H4 (cell line): ENCODE measurements at regions not wholly inside any gene's neighbourhood (a gene's known extent, or its start where the extent isn't known, plus 50 kb on each side); places are given as distances from the start of the nearest gene placed in this dataset.
"Not testable (repeated sequence)": the region's sequence is repeated elsewhere in the genome, so short reads cannot be mapped to it uniquely, and the experiment has no call there.

ENCODE experiments used
- DNase-seq: peaks from one replicate; pipeline ENCODE4 v3.0.0-alpha.2; 2015; ENCODE audit warnings: low spot score

DNA sequence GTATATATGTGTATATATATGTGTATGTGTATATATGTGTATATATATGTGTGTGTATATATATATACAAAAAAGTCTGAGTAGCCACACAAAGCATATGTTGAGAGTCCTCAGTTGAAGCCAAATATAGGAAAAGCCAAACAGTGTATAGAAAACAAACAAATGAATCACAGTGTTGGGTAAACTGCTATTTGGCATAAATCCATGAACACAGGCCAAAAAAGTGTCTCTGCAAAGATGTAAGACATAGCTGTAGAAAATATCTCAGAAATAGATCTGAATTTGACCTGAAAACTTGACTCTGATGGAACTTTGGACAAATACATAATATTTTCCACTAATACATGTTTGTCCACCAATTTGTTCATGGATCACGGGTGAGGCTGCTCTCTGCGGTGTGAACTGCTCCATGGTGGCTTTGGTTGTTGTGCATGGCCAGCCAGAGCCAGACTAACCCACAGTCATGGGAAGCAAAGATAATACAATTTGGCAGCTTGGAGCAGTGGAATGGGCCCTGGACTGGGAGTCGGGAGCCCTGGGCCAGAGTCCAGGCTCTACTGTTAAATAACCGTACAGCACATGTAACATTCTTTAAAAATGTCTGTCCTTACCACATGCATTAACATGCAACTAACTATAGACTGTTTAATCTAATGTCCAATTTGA is 76.9 kb upstream of the EED start:
- no peak for DNase-seq

DNA sequence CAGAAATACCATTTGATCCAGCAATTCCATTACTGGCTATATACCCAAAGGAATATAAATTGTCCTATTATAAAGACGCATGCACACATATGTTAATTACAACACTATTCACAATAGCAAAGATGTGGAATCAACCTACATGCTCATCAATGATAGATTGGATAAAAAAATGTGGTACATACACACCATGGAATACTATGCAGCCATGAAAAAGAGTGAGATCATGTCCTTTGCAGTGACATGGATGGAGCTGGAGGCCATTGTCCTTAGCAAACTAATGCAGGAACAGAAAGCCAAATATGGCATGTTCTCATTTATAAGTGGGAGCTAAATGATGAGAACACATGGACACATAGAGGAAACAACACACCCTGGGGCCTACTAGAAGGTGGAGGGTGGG is 78.3 kb upstream of the EED start:
- not testable (repeated sequence) for DNase-seq

DNA sequence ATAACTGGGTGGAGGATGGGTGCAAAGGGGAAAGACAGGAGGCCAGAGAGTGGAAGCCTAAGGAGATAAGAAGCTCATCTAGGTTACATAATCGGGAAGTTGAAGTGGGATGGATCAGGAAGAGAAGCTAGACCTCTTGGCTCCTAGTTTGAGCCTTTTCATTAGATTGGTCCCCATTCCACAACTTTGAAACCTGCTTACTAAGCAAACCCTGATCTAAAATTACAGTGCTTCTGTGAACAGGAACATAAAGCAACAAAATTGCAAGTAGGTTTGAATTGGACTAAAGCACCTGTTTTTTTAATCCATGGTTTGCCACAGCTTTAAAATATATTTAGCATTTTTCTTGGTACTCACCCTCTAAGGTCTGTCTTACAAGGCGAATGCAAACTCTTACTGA is 80.4 kb upstream of the EED start:
- DNase-seq: no peak

DNA sequence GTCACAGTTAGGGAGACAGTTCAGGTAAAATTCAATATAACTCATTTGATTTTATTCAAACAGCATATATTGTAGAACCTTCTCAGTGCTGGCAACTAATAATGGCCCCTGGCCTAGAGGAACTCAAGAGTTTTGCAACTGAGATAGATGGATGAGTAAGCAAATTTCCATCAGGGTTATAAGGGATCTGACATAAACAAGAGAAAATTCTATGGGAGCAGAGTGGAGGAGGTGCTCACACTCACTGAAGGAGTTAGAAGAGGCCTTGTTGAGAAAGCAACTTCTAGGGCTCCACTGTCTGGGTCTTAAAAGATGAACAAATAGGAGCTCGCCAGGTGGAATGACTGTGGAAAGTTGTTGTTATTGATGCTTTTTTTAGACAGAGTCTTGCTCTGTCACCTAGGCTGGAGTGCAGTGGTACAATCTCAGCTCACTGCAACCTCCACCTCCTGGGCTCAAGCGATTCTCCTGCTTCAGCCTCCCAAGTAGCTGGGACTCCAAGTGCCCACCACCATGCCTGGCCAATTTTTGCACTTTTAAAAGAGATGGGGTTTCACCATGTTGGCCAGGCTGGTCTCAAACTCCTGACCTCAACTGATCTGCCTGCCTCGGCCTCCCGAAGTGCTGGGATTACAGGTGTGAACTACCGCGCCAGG is 81.2 kb upstream of the EED start:
- peak; percentile 40 for DNase-seq

DNA sequence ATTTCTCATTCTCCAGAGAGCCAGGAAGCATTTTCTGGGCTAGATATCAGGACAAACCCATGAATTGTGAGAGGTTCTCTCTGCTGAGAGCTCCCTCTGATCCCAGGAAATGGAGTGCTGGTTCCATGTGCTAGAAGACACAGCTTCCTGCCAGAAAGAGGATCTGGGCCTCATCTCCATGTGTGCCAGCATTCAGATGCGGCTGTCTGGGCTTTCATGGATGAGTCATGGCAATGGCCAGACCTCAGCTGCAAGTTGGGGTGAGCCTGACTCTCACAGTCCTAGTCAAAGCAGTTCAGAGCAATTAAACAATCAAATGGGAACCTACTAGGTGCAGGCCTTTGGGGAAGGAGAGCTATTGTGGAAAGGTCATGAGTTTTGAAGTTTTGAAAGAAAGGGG is 82.3 kb upstream of the EED start:
- peak; percentile 66 for DNase-seq

DNA sequence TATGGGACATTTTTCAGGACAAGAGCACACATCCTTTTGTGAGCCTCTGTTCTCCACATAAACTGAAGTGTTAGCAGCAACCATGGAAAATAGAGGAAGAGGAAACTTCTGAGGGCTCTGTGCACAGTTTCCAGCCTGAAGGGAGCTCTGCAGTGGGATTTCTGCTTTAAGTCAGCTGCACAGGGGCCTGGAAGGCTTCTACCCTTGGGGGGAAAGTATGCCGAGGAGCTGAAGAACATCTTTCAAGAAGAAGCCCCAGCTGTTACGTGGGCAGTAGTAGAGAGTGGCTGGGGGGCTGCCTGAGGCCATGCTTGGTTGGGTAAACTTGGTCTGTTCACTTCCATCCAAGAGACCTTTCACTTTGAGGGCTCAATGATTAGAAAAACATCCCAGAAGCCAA is 82.7 kb upstream of the EED start:
- DNase-seq: no peak

DNA sequence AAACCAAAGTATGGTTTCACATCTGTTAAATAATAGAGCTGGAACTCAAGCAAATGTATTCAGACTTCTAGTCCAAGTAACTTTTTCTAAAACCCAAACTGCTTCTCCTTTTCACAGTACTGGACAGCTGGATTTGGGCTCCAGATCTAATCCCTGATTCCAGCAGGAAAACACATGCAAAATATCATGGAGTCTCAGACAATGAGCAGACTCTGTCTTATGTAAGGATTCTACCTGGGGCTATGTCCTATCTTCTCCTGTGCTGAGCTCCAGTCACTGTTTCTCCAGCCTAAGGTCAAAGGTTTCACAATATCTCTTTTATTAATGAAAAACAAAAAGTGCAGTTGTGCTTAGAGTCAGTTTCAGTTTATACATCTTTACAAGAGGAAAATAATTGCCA is 83.2 kb upstream of the EED start:
- no peak for DNase-seq

DNA sequence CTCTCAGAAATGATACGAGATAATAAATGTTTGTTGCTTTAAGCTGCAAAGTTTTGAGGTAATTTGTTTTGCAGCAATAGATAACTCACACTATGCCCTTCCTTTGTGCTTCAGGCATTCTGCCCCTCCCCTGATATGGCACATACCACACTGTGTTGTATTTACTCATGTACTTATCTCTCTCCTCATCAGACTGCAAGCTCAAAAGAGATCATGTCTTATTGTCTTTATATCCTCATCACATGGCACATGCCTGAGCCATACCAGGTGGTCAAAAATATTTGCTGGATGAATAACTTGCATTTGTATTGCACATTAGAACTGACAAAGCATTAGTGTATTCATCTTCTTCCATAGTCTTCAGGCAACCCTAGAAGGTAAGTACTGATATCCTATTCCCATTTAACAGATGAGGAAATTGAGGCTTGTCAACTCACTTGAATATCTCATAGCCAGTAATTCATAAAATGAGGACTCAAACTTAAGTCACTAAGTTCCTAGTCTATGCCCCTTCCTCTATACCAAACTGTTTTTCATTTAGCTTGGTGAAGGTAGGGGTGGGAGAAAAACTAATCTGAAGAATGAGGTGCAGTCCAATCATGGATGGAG is 83.9 kb upstream of the EED start:
- no peak for DNase-seq

DNA sequence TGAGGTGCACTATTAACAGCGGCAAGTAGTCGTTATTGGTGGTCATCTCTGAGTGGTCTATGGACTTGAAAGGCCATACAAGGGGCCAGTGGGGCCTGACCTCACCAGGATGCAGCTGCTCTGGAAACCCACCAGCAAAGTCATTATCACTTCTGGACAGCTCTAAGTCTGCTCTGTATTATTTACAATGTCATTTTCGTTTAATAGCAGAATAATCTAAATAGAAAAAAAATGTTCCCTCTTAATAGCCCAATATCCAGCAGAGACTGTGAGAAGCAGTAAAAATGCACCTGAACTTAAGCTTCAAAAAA is 85.0 kb upstream of the EED start:
- DNase-seq: no peak

DNA sequence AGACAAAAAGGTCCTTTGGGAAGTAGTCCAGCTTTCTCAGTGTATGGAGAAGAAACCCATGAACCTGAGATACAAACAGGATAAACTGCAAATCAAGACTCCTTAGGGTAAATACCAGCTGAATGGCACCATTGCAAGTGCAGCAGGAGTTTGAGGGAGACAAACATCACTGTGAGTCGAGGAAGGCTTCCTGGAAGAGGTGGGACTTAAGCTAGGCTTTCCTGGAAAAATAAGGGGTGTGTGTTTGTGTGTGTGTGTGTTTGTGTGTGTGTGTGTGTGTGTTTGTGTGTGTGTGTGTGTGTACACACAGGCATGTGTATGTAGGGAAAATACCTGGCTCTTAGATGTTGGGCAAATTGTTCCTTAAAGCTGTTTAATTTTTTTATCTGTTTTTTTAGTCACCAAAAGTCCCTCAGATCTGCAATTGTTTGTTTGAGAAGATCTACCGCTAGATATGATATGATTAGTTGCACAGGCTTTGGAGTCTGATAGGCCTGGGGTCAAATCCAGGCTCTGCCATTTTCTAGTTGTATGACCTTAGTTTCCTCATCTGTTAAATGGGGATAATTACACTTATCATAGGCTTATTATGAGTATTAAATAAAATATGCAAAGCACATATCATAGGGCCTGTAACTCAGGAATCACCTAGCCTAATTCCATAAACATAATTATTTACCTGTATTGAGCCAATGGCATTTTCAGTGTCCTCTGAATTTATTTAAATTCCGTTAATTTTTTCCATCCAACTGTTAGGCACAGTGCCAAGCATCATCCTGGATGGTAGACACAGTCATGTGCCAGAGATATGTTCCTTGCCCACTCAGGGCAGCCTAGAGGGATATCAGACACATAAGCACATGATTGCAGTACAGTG is 85.6 kb upstream of the EED start:
- DNase-seq: no peak

DNA sequence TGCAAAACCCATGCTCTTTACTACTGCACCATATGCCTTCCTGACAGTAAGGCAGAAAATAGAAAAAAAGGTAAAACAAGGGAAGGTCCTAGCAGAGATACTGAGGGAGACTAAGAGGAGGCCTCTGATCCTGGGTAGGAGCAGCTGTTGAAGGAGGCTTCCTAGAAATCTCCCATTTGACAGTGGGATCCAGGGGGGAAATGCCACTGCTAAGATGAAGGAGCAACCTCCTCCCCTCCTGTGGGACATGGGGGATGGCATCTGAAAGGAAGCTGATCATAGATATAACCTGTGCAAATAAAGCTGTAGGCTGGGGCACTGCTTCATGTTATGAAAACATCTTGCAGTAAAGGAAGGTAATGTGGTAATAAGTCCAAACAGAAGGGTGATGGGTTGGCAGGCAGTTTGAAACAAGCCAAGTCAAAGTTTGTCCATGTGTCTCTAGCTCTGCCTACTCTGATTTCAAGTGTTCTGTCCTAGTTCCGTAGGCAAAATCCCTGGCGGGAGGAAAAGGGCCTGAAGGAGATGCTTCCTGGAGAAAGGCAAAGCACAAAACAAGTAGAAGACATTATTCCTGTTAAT is 86.7 kb upstream of the EED start:
- DNase-seq: no peak

DNA sequence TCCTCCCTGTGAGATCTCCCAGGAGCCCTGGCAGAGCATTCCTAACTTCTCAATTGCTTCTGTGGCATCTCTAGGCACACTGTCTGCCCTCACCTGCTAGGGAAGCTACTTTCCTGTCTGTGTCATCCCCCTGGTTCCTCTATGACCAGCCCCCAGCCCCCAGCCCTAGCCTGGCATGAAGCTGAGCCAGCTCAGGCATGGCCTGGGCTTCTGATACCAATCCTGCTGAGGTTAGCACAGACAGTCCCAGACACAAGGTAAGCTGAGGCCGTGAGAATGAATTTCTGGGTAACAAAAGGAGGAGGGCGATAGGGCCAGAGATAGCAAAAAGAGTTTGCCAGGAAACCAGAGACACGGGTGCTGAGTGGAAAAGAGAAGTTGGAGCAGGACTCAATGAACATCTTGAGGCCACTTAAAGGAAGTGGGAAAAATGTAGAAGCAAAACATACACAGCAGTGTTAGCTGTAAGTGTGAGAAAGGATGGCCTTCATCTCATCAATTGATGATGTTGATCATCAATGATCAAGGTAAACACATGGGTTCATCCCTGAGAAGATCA is 87.6 kb upstream of the PICALM start:
- DNase-seq: no peak

DNA sequence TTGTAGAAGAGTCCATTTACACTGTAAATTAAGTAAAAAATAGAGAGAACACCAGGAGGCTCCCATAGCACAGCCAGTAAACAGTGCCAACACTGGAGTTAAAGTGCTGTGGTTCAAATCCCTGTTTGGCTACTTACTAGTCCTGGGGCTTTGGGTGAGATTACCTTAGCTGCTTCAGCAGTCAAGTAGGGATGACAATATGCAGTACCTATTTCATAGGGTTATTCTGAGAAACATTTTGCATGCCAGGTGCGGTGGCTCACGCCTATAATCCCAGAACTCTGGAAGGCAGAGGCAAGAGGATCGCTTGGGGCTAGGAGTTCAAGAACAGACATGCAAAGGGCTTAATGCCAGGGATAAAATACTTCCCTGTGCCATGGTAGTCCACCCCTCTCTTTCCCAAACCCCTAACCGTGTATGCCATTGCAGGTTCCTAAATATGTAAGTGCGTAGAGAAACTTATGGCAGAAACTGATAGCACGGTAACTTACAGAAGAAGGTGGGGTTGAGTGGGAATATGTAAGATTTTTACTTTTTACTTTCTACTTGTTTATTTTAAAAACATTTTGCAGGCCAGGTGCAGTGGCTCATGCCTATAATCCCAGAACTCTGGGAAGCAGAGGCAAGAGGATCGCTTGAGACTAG is 86.4 kb upstream of the PICALM start:
- DNase-seq: no peak

DNA sequence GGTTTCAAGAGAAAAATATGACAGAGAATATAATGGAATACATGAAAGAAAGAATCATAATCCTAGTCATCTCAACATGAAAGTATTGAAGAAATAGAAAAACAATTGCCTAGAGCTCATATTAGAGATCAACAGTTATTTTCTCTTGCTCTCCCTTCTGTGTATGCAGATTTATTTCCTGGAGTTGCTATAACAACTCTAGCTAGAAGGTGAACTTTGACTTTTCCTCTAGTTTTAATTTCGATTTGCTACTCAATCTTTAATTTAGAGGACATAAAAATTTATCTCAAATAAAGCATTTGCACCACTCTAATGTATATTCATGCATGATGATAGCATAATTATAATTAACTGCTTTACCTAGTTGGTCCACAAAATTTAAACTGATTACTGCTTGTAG is 84.6 kb upstream of the PICALM start:
- DNase-seq: no peak

DNA sequence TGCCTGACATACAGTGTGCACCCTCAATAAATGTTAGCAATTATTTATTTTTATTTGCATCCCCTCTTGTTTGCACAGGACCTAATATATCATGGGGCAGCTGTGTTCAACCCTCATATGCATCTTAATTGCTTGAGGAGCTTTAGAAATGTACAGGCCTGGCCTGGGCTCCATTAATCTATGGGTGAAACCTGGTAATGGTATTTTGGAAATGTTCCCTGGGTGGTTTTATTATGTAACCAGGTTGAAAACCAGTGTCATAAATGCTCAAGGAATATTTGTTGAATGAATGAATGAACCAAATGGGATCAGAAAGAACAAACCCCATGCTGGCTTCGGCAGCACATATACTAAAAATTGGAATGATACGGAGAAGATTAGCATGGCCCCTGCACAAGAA is 84.0 kb upstream of the PICALM start:
- no peak for DNase-seq

DNA sequence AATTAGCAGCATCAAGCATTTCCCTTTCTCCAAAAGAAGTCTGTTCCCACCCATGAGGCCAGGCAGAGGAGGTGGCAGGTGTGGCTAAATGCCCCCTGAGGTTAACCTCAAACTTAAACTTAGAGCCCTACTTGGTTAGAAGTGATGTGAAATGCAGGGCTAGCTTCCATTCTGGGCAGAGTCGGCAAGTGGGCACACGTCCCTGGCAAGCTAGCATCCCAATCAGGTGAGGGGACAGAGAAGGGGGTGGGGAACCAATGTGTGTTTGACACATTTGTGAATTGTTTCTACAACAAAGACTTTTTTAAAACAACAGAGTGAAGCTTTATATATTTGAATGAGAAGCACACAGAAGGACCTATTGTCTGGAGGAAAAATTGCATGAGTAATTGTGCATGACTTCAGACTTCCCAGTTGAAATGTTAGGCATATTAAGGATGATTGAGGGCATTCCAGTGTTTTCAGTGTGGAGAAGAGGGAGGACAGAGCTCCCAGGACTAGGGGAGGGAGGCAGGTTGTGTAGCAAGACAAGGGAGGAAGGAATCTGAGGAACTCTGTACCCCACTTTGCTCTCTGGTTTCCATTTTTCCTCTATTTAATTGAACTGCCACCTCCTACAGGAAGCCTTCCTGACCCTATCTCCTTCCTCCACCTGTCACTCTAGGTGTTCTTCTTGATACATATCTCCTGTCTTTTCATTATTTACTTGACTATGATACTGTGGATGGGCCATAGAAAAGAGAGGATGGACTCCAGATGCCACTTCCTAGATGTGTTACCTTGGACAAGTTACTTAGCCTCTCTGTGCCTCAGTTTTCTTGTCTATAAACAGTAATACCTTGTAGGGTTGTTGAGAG is 83.3 kb upstream of the PICALM start:
- peak; percentile 81 for DNase-seq

DNA sequence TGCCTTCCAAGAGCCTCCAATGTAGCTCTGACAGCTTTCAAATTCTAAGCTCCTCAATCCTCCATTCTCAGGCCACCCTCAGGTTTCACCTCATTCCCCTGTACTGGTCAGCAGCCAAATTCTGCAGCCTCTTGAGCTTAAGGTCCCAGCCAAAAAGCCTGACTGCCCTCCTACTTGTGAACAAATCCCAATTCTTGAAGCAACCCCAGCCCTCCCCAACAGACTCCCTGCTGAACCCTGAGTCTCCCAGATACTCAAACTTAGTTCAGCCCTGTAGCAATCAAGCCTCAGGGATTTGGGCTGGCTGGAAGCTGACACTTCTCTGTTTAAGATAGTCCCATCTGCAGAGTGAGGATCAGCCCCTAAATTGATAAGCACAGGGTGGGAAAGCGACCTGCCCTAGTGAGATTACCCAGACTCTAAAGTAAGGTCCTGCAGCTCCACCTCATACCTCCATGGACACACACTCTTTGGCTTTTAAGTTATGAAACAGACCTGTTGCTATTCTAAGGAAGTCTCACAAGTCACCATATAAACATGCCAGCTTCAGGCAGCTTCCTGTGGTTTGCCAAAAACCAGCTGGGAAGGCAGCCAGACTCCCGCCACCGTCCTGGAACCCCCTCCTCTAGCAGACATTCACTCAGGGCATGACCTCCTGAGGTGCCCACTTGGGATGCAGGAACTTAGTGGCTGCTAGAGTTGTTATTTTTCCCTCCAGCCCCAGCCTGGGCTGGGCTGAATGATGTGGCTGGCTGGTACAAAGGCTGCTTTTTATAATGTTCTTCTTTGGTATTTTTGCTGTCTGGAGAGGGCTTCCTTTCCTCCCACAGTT is 82.5 kb upstream of the PICALM start:
- peak; percentile 88 for DNase-seq

DNA sequence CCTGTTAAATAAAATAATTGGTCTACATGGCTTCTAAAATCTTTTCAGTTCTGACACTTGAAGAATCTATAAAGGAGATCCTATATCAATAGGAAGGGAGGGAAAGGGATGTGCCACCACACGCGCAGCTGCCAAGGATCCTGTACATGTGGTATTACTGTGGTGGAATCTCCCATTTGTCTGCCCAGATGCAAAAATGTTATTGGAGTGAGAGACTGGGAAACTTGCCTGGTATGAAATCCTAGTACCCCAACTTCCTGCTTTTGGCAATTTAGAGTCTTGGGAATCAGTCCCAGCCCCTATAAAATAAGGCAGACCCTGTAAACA is 81.9 kb upstream of the PICALM start:
- peak; percentile 39 for DNase-seq

DNA sequence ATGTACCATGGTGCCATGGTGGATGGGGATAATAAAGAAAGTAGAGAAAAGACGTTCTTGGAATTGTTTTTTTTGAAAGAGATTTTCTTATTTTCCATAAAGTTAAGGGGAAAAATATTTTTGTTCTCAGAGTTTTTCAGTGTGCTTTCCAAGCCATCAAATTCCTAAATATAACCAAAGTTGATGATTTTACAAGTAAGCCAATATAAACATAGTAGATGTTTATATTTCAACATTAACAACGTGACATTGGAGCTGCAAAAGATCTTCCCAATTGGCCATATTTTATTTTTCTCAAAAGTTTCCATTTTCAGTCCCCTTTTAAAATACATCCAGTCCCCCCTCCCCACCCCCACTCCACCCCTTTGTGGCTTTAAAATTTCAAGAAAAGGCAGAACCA is 80.9 kb upstream of the PICALM start:
- no peak for DNase-seq

DNA sequence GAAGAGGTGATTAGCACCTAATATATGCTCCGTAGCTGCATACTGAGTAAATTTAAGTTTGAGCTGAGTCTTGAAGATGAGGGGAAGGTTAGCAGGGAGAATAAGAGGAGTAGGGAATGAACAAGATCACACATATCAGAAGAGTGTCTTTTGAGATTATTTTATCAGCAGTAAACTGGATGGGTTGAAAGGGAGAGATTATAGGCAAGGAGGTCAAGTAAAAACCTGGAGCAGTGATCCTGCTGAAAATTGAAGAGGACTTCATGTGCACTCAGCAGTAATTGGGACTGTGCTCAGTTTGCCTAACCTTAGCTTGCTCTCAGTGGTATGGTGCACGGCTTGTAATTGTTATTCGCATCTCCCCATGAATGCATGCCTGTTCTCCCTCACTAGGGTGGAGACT is 79.5 kb upstream of the PICALM start:
- no peak for DNase-seq
